Kidney tubule cell (primary cell): ENCODE measurements at regions not wholly inside any gene's neighbourhood (a gene's known extent, or its start where the extent isn't known, plus 50 kb on each side); places are given as distances from the start of the nearest gene placed in this dataset.

Experiments
- DNase-seq: peaks from one replicate; pipeline ENCODE4 v3.0.0-alpha.2; 2018; ENCODE audit warnings: low spot score

DNA sequence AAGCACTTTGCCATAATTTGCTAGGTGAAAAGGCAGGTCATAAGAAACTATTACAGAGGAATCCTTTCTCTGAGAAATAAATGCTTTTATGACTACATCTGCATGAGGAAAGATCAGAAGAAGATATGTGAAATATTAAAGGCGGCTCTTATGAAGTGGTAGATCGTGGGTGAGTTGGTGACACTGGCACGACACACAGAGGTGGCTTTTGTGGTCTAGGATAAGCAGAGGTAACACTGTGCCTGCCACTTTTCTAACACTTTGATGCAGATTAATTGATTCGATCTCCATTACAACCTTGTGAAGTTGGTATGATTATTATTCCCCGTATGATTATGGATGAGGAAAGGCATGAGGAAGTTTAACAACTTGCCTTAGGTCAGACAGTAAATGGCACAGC is 60.0 kb upstream of the ELK3 start:
- DNase-seq, result no peak

DNA sequence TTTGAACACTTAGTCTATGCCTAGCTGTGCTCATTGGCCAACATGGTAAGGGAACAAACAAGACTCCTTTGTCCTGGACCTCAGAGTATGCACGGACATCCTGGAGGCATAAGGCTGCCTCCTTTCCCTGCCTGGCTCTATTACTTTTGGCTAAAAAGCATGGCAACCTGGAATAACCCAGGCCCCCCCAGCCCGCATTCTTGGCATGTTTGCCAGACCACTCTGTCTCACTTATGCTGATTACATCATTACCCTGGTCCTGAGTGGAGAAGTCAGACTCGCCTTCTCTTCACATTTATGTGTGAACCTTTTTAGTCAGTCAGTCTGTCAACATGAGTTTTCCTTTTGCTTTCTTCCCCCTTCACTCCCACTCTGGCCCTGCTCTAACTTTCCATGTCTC is 58.0 kb upstream of the ELK3 start:
- peak; percentile 85 for DNase-seq

DNA sequence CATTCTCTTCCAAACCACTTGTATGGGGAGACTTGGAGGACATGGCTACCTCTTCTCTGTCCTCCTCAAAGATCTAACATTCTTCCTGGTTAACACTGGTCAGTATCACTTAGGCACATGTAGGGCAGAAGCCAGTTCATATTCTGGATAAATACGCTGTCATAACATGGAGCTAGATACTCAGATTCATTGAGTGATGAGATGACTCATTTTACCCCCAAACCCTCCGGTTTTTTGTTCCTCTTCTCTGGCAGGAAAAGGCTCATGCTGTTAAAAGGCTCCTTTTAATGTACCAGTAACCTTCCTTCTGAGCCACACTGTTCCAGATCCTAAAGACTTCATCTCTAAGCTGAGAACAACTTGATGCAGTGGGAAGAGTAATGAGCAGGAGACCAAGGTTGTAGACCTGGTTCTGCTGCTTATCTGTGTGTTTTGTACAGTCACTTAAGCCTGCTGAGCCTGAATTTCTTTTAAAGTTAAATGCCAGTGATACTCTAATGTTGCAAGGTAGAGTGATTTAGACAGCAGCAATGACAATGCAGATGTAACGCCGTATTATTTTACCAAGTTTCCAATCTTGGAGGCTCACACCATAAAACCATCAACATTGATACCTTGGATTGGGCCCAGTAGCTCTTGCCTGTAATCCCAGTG is 57.3 kb upstream of the ELK3 start:
- peak; percentile 22 for DNase-seq

DNA sequence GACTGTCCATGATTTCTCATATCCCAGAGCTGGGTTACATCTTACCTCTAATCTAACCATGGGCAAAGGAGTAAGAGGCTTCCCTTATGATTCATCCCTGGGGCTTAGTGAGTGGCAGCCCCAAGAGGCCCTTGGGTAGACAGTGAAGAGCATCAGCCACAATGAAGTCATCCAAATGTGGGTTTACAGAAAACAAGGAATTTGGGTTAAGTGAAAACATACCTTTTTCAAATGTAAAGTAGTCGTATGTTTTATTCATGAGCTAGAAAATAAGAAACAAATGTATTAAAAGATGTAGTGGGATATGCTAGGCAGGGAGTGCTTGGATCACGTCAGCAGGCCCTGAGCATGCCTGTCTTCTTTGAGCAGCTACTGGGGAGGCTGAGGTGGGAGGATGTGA is 54.0 kb upstream of the ELK3 start:
- peak; percentile 82 for DNase-seq

DNA sequence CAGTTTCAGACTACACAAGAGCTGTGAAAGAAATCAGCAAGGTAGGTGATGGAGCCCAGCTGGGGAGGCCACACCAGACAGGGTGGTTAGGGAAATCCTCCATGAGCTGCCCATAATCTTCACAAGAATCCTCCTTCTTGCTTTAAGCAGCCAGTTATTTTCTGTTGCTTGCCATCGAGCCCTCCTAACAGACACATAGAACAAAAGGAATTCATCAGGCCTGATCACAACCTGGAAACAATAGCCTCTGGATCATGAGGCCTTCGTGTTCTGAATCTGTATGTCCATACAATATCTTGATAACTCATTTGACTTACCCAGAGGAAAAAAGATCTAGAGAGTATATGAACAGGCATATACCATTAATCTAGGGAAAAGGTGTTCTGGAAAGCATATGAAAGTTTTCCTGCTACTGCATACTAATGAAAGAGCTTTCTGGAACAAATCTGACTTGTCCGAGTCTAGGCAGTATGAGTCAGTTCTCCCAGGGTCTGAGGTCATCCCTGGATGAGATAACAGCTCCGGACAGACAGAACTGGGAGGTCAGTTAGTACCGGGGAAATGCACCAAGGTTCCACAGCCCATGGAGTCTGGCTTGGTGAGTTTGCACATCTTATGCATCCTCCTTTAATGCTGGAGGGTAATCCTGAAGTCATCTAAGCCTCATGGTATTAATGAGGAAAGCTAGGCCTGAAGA is 52.8 kb upstream of the ELK3 start:
- DNase-seq, result peak; percentile 75

DNA sequence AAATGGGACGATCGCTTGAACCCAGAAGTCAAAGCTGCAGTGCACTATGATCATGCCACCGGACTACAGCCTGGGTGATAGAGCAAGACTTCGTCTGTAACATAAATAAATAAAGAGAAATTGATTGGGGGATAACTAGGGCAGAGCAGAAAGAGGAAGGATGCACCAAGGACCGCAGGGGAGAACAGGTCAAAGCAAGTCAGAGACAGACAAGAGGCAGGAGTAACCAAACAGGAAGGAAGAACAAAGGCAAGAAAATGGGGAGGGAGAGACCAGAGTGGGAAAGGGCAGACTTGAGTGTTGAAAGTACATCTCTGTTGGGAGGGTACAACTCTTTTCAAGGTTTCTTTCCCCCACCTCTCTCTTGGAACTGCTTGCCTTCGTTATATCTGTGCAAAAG is 50.8 kb upstream of the ELK3 start:
- DNase-seq, result no peak

DNA sequence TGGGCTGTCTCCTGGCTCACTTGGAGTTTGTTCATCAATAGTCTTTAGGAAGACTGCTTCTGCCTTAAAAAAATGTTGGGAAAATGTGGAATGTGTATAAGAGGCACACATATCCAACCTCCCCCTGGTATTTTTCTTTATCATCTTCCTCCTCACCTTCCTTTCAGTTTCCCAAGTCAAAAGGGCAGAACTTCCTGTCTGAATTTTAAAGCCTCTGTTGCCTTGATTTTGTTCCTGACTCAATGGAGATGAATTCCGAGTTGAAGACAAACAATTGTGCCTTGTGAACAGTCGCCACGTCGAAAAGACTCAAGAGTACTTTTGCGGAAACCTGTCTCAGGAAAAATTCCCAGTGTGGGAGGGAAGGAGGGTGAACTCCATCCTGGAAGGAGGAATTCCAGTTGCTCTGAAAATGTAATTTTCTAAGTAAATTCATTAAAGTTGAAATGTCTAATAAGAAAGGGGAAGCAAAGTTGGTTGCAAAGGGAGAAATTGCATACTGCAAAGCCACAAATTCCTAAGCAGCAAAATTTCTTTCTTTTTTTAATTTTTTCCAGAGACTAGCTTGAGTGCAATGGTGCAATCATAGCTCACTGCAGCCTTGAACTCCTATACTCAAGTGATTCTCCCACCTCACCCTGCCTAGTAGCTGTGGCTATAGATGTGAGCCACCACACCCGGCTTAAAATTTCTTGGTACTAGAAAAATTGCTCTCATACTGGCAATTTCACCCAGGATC is 50.2 kb upstream of the ELK3 start:
- peak; percentile 22 for DNase-seq
